HG03460 (cell line): ENCODE measurements at regions not wholly inside any gene's neighbourhood (a gene's known extent, or its start where the extent isn't known, plus 50 kb on each side); places are given as distances from the start of the nearest gene placed in this dataset.
A peak's percentile ranks its signal among the peaks of the same experiment; 100 is the strongest.
"Not testable (repeated sequence)": the region's sequence is repeated elsewhere in the genome, so short reads cannot be mapped to it uniquely, and the experiment has no call there.

Experiments
- ATAC-seq: cut with Tn5 transposase; IDR thresholded peaks from one replicate; pipeline ENCODE4 v1.9.1; 2021; ENCODE audit not compliant: unreplicated experiment

- ATAC-seq = no peak
Observed at GRCh38 chr1:193919827-193920226, 733.4 kb upstream of the B3GALT2 start.

DNA sequence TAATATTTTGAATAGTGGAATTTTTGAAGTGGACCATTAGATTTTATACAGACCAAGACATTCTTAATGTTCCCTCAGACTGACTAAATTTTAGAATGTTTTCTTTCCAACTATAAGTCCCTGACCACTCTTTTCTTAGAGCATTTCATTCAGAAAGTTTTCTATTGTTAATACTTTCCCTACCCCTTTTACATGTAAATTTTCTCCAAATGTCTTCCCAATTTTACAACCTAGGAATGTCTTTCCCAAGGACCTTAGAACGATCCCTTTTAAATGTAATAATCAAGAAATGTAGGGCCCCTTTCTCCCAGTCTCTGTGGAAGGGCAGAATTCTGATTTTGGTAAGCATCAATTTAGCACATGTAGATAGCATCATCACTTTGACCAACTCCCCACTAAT is 730.0 kb upstream of the B3GALT2 start:
- ATAC-seq = no peak

- ATAC-seq = no peak
Observed at GRCh38 chr1:193914871-193915270, 728.5 kb upstream of the B3GALT2 start.

DNA sequence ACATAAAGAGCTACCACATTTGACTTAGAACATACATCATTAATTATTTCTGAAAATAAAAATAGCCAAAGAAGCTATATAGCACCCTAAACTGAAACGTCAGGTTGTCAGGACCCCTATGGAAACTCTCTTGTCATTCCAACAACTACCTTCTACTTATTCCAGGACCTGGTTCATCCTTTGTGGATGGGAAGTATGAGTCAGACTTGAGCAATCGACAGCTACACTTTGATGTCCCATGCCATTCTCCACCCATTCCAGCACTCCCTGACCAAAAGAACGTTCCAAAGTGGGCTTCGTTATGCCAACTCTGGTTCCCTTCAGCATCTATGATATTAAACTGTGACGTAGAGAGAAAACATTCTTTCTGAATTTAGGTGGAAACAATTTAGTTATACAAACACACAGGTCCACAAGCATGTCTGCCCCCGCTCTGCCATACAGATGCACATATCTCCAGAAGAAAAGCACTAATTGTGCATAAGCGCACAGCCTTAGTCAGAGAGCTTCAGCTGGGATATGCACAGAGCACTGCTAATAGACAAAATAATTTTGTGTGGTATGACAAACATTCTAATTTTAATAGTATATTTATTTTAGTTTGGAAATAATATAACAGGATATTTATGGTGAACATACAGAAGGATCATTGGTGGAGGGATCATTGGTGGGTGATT is 723.1 kb upstream of the B3GALT2 start:
- ATAC-seq = no peak

DNA sequence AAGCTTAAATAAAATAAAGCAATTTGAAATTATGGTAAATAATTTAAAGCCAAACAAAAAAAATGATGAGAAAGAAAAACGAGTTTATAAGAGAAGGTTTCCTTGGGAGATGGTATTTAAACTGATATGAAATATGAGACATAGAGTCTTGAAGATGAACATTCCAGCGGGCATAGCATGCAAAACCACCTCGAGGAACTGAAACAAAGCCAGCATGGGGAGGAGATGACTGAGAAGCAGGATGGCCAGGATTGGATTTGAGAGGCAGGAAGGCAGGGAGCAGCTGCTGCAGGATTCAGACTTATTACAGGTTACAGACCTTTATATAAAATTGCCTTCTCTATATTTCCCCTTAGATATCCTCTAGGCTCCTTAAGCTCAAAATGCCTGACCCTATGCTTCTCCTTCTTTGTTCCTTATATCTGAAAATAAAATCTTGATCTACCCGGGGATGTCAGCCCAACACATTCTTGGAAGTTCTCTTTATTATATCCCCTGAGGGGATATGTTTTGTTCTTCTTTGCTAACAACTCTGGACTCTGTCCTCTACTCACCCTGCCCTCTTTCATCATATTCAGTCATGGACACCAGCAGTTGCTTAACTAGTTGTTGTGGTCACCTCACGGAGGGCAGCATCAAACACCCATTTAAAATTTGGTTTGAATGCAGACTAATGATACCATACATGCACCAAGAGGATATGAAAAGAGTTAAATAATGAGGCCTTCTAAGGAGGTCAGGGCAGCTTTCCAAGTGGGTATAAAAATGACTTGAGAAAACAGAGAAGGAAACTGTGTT is 719.1 kb upstream of the B3GALT2 start:
- no peak for ATAC-seq

- no peak for ATAC-seq
Observed at GRCh38 chr1:193891788-193892187, 705.4 kb upstream of the B3GALT2 start.

DNA sequence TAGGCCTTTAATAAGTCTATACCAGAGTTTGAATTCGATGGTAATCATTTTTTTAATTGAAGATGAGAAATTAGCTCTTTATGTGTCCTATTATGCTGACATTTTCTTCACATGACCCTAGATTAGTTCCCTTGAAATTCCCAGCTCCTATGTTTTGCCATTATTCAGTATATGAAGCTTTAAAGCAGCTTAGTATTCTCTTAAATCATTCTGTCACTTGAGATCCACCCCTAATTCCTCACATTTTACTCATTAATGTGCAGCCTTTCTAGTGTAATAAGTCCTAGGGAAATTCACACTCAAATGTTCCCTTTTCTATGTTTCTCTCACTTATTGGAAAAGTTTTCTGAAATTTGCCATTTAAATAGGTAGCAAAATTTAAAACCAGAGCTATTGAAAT is 704.5 kb upstream of the B3GALT2 start:
- no peak for ATAC-seq

- no peak for ATAC-seq
Observed at GRCh38 chr1:193884848-193885558, 698.6 kb upstream of the B3GALT2 start.

- not testable (repeated sequence) for ATAC-seq
Observed at GRCh38 chr1:193877920-193878319, 691.5 kb upstream of the B3GALT2 start.

- ATAC-seq = no peak
Observed at GRCh38 chr1:193868425-193868824, 682.0 kb upstream of the B3GALT2 start.

GRCh38 chr1:193856261-193856660 is 669.8 kb upstream of the B3GALT2 start:
- ATAC-seq = no peak

- no peak for ATAC-seq
Observed at GRCh38 chr1:193850745-193851144, 664.3 kb upstream of the B3GALT2 start.

GRCh38 chr1:193846876-193847604 is 660.6 kb upstream of the B3GALT2 start:
- ATAC-seq = no peak

- ATAC-seq = no peak
Observed at GRCh38 chr1:193846411-193846810, 660.0 kb upstream of the B3GALT2 start.

DNA sequence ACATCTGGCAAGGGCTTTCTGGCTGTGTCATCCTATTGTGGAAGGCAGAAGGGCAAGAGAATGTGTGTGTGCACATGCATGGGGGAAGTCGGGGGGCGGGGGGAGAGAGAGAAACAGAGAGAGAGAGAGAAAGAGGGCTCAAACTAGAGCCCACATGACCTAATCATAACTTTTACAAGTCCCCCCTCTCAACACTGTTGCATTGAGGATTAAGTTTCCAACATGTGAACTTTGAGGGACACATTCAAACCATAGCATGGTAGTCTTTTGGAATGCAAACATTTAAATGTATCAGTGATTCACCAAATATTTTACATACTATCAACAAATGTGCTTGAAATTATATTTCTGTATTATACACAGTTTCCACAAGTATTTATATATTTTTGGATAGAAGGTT is 655.4 kb upstream of the B3GALT2 start:
- no peak for ATAC-seq

- ATAC-seq = no peak
Observed at GRCh38 chr1:193831465-193831864, 645.1 kb upstream of the B3GALT2 start.

- ATAC-seq = no peak
Observed at GRCh38 chr1:193827516-193827915, 641.1 kb upstream of the B3GALT2 start.

DNA sequence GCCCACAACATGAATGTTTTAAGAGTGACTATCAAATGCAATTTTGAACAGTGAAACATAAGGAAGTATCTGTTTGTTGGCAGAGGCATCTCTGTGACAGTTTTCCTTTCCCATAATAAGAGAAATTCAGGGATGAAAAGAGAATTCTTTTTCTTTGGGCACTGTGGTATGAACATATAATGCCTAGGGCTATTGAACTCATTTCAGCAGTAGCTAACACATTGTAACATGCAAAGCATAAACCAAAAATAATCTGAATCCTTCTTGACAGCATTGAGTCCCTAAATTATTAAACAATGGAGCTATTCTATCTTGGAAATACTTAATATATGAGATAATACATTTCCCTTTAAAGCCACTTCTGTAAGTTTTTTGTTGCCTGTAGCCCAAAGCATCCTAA is 633.0 kb upstream of the B3GALT2 start:
- ATAC-seq = no peak

- ATAC-seq = no peak
Observed at GRCh38 chr1:193807208-193807607, 620.8 kb upstream of the B3GALT2 start.

DNA sequence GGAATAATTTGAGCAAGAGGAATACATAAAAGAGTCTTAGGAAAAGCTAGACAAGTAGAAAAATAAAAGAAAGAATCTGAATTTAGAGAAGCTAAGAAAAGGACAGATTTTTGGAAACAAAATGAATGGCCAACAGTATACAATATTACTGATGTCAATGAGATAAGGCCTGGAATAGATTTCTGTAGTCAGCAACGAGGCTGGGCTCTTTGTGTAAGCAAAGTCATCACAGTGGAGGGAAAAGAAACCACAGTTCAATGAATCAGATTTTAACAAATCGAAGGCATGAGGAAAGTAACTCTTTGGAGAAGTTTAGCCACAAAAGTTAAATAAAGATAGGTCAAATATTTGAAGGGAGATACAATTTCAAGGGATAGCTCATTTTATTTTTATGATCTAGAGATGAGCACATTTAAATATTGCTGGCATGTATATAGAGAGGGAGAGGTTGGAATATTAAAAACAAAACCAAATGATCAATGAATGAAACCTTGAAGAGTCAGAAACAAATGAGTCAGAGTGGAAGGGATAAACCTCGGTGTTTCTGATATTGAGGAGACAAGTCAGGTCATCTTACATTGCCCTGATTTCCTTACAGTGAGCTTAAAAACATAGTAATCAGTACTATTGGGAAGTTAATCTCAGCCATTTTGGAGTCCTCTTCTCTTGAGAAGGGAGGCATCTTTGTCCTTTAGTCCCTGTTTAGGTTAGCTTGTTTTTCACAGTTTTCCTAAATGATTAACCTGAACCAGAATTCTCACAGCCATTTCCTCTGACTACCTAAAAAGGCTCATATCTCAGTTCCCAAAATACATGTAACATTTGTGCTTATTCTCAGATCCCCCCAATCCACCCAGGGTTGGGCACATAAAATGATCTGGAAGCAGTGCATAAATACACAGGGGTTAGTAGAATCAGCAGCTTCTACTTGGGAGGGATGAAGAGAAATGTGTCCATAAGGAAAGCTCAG is 620.0 kb upstream of the B3GALT2 start:
- ATAC-seq = peak; percentile 66
